AG09319 (cell line): ENCODE measurements at regions not wholly inside any gene's neighbourhood (a gene's known extent, or its start where the extent isn't known, plus 50 kb on each side); places are given as distances from the start of the nearest gene placed in this dataset.

Experiments used
- DNase-seq: peaks from one replicate; pipeline ENCODE4 v3.0.0-alpha.2; 2010; ENCODE audit warnings: low read depth; ENCODE audit errors: extremely low read depth
- CTCF ChIP-seq: IDR thresholded peaks from 2 replicates; pipeline ENCODE4 v1.5.1; 2011; ENCODE audit warnings: low read depth, mild to moderate bottlenecking, inconsistent platforms, low read length, moderate library complexity

GRCh38 chr14:83689265-83689664, 1840.7 kb upstream of the FLRT2 start:
- DNase-seq: no peak
- no peak for TF ChIP-seq CTCF

GRCh38 chr14:83697099-83697498, 1832.8 kb upstream of the FLRT2 start:
- no peak for TF ChIP-seq CTCF
- no peak for DNase-seq

- DNase-seq: no peak
- TF ChIP-seq CTCF: no peak
These were observed 1827.3 kb upstream of the FLRT2 start for GRCh38 chr14:83702619-83703018.

GRCh38 chr14:83706231-83706954, 1823.6 kb upstream of the FLRT2 start:
- no peak for DNase-seq
- no peak for TF ChIP-seq CTCF

- no peak for TF ChIP-seq CTCF
- no peak for DNase-seq
These were observed 1822.9 kb upstream of the FLRT2 start for GRCh38 chr14:83707056-83707455.

- DNase-seq: no peak
- TF ChIP-seq CTCF: no peak
These were observed 1820.8 kb upstream of the FLRT2 start for GRCh38 chr14:83709116-83709515.

GRCh38 chr14:83711046-83711445, 1818.9 kb upstream of the FLRT2 start:
- no peak for DNase-seq
- no peak for TF ChIP-seq CTCF
